GM21723 (cell line): ENCODE measurements at regions not wholly inside any gene's neighbourhood (a gene's known extent, or its start where the extent isn't known, plus 50 kb on each side); places are given as distances from the start of the nearest gene placed in this dataset.
A peak's percentile ranks its signal among the peaks of the same experiment; 100 is the strongest.

ENCODE experiments used
- ATAC-seq: cut with Tn5 transposase; IDR thresholded peaks from one replicate; pipeline ENCODE4 v1.9.1; 2021; ENCODE audit warnings: mild to moderate bottlenecking, moderate library complexity; ENCODE audit not compliant: unreplicated experiment

DNA sequence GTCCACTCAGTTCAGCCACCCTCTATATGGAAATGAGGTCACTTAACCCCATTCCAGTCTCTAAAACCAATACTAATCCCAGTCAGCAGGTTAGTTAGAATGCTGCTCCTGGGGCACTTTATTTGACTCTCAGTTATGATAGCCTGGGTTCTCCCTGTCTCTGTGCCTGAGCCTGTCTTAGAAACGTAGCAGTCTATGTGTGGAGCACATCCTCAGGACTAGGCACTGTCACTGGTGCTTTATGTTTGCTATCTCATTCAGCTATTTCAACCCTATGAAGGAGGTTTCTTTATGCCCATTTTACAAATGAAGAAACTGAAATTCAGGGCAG lies 152.5 kb upstream of the PKDCC start:
- ATAC-seq: no peak

DNA sequence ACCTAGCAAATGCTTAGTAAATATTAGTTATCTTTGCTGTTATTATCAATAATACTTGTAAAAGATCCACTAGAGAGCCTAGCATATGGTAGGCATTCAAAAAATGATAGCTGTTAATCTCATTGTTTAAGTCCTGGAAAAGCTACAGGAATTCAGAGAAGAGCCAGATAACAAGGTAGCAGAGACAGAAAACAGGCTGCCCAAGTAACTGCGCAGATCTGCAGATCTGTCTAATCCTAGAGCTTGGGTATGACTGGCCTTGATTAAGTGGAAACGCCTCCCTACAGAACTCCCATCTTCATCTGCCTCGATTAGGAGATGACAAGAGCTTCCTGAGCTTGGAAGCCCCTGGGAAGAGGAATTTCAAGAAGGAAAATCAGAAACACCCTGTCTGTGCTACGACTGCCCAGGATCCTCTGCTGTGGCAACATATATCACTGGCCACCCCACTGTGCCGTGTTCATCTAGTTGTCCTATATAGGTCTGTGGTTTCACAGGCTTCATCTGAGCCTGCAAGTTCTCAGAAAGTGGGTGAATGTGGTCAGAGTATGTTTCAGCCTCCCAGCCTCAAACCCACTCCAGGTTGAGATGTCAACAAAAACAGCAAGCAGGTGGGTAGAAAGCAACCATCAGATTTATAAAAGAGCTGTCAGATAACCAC lies 151.5 kb upstream of the PKDCC start:
- ATAC-seq: peak; percentile 99

DNA sequence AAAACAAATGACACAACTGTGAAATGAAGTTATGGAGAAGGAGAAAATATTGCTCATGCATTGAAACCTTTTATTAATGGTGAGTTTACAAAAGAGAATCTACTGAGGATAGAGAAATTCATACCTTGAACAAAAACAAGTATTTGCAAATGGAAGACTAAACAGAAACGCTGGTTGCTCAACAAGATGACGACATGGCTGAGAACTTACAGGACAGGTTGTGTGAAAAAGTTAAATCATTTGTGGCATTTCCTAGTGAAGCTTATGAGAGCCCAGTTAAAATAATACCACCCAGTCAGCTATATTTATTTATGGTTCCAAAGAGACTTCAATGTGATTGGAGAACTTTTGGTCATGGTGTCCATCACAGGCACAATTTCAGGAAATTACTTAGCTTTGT lies 148.6 kb upstream of the PKDCC start:
- ATAC-seq: no peak

DNA sequence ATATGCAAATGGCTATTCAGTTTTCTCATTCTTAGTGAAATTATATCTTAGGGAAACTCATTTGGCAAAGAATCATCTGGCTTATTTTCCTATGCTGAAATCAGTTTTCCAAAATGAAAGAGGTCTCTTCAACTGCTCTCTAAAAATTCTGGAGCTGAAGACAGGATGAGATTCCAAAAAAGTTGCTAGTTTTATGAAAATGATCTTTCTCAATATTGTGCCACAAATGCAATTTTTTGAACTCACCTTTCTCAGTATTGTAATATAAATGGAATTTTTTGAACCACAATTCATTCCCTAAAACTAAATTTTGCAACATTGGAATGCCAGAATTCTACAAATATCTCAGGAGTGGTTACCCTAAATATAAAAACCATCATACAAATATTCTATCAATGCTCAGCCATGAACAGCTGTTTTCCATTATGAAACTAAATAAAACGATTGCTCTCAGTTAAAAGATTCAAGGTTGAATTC lies 147.7 kb upstream of the PKDCC start:
- ATAC-seq: no peak

DNA sequence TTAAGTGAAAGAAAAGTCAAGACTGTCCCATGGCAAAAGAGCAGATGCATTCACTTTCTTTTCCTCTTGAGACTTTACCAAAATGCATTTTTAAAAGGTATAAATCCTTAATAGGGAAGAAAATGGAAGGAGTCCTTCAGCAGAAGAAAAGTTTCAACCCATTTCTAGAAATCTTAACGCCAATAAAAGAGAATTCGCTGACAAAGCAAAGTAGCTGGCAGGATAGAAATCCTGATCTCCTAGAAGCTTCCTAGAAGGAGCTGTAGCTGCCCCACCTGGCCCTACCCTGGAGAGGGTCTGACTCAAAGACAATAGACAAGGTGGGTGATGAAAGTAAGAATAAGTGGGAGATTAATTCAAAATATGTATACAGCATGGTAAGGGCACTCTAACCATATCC lies 144.9 kb upstream of the PKDCC start:
- ATAC-seq: no peak

DNA sequence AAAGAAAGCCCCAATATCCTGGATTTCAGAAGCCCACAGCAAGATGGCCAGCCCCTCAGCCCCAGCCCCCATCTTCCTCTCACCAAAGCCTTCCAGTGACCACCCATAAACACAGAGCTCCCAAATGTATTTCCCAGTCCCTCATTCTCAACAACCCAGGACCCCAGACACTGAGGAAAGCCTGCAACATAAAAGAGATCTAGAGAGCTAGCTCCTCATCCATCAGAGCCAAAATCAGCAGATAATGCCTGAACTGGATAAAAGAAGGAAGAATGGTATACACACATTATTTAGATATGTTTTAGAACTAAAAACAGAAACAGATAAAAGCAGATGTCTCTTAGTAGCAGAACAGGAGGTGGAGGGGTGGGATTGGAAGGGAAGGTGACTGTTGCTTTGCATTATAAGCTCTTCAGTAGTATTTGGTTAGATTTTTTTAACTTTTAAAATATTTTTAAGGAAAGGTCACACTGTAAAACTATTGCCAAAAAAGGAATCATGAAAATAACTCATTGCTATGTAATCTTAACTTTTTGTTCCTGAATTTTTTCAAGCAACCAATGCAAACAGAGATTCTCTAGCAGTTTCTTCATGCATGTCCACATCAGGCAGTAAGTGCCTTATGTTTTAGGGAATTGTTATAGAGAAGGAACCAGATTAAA lies 144.2 kb upstream of the PKDCC start:
- no peak for ATAC-seq

DNA sequence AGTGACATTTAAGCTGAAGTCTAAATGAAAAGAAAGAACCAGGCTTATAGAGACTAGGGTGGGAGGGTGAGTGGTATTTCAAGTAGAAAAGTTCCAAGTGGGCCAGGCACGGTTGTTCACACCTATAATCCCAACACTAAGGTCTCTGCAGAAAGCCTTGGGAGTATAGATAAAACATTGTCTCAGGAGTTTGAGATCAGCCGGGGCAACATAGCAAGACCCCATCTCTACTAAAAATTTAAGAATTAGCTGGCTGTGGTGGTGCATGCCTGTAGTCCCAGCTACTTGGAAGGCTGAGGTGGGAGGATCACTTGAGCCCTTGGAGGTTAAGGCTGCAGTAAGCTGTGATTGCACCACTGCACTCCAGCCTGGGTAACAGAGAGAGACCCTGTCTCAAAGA lies 143.4 kb upstream of the PKDCC start:
- no peak for ATAC-seq

DNA sequence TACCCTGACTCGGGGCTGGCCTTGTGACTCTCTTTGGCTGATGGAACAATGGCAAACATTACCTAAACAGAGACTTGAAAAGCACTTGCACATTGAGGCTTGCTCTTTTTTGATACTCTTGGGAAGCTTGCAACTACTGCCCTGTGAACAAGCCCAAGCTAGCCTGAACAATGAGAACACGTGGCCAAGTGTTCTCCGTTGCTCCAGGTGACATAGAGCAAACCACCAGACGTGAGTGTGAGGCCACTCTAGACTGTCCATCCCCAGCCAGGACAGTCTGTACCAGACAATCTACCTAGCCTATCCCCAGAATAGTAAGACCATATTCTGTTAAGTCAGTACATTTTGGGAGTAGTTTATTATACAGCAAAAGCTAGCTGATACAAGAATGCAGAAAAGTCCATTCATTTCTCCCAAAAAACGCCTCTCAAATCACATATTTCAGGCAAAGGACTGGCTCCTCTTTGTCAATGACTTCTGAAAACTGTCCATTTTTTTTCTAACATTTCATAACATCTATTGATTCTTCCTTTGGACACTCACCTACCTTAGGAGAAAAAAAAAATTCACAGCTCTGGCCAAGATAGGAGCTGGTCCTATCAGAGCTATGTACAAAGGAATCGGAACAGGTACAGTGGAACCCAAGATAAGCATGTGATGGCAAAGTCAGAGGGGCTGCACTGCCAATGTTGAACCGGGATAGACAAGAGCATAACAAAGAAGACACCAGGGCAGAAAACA lies 142.1 kb upstream of the PKDCC start:
- ATAC-seq: no peak

DNA sequence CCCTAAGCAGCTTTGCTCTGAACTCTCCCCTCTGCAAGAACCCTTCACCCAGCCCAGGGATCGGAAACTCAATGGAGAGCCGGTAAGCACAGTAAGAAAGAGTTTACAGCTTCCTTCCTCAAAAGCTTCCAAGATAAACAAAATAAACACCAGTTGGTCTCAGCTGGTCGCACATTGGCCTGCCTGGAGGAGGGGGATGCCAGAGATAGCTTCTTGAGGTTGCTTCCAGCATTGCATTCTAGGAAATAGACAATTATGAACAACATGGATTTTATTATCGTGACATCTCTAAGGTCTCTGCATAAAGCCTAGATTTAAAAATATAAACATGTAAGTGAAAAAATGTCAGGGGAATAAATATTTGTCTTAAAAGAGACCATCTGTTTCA lies 141.5 kb upstream of the PKDCC start:
- ATAC-seq: no peak

DNA sequence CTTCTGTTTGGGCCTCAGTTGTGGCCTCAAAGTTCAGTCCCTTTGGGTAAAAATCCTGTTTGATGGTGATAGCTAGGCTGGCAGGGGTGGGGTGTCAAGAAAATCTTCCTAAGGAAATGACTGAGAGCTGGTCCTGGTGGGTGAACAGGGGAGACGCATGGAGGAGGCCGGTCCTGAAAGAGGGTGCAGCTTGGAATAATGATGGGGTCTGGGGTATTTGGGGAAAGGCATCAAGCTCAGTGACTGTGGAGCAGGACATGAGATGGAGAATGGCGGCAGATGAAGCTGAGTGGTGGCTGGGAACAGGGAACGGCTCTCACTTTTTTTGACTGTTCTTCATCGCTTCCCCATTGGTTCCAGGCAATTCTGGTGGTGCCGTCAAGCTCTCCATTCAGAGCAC lies 140.7 kb upstream of the PKDCC start:
- ATAC-seq: no peak

DNA sequence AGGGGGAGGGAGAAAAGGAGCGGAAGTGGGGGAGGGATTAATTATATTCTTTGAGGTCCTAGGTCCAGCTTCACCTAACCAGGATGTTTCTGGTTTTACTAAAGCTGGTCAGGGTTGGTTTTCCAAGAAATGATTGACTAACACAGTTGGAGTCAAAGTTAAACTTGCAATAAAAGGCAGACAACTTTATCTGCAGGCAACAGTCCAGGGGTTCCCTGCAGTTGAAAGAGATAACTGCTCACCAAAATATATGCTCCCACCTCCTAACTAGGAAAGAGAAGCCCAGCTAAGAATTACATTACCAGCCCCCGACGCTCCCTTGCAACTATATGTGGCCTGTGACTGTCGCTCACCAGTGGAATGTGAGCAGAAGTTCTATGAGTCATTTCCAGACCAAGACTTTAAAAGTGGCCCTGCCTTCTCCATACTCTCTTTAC lies 140.0 kb upstream of the PKDCC start:
- no peak for ATAC-seq

DNA sequence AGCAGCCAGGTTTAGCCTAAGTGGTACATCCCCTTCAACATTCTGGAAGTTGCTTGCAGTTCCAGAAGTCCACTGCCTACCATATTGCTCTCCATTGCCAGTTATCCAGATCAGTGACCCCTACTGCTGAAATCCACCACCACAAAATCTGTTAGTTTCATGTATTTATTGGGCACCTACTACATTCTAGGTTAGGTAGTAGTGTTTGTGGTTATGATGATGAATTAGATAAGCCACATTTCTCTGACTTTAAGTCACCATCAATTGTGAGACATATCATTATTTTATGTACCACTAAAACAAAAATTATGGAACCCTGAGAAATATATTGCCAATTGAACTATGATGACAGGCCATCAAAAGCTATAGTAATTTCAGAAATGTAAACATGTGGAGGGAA lies 139.5 kb upstream of the PKDCC start:
- no peak for ATAC-seq

DNA sequence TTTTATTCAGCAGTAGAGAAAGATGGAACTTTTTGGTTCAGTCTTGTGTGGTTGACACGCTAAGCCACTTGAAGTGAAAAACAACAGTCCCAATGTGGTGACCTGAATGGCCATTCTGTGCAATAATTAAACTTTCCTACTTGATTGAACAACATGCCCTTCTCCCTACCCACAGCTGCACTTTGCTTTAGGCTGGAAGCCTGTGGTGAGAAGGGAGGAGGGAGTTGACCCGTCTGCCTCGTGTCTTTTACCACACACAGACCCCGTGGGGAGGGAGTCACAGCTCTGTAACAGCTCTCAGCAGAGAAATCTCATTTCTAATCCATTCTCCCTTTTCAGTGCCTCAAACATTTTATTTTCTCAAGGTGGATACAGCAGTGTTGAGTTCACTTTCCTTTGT lies 138.2 kb upstream of the PKDCC start:
- ATAC-seq: no peak

DNA sequence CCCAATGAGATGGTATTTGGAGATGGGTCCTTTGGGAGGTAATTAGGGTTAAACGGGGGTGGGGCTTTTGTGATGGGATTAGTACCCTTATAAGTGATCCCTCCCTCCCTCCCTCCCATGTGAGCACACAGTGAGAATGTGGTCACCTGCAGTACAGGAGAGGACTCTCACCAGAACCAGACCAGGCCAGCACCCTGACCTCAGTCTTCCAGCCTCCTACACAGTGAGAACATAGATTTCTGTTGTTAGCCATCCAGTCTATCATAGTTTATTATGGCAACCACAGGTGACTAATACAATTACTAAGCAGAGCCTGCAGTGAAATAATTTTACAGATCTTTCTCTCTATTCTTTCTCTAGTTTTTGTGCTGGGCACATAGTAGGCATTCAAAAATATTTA lies 137.7 kb upstream of the PKDCC start:
- ATAC-seq: no peak

DNA sequence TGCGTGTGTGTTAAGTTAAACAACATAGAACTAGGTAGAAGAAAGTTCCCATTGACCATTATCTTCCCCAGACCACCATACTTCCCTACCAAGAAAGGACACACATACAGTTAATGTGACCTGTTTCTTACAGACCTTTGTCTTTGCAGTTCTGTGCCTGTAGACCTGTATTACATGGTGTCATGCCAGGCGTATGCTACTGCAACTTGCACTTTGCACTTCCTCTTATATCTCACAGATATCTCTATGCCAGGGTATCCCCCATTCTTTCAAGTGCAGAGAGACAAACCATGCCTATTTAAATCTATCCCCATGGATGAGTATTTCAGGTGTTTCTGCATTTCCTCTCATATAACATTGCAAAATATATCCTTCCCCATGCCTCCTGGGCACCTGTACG lies 136.8 kb upstream of the PKDCC start:
- no peak for ATAC-seq

DNA sequence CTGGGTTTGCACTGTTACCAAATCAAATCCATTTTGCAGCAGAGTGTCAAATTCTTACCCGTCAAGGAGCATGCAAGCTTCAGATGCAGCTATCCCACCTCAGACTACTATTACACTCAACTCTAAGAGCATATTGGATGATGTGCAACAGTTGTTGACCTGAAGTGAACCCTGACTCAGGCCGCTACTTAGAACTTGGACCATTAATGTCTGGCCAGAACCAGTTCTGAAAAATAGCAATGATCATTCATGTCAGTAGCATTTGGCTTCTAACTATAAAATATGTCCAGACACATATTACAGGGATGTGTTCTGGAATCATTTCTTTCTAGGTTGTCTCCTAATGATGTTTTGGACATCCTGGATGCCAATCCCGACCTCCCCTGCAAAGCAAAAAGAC lies 135.5 kb upstream of the PKDCC start:
- ATAC-seq: no peak

DNA sequence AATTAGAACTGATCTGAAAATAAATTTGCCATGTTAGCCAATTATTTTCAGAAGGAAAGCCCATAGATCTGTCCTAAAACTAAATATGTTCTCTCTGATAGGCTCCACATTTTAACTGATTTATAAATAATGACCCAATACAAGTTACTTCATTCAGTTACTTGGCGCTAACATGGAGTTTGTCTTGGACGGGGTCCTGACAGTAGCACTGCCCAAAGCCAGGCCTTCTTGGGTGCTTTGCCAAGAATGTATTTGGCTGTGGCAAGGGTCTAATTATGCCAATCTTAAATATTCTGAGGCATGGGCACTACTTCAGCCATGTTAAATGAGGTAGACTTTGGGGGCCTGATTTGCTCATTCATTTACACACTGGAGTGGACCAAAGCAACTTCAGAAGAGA lies 135.0 kb upstream of the PKDCC start:
- ATAC-seq: no peak

DNA sequence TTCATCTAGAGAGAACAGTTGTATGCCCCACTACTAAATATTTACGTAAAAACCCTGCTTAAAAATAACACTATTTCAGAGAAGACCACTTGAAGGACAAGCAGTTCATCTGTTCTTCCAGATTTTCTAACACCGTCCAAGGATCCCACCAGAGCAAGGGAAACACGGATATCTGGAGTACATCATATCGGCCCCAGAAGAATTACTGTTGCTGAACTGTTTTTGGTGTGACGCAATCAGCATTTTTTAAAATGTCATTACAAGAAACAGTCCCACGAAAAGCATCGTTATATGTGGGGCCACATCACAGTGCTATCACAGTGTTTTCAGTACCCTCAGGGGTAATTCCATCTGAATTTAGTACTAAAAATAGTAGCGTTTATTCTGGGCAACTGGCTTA lies 134.5 kb upstream of the PKDCC start:
- no peak for ATAC-seq

DNA sequence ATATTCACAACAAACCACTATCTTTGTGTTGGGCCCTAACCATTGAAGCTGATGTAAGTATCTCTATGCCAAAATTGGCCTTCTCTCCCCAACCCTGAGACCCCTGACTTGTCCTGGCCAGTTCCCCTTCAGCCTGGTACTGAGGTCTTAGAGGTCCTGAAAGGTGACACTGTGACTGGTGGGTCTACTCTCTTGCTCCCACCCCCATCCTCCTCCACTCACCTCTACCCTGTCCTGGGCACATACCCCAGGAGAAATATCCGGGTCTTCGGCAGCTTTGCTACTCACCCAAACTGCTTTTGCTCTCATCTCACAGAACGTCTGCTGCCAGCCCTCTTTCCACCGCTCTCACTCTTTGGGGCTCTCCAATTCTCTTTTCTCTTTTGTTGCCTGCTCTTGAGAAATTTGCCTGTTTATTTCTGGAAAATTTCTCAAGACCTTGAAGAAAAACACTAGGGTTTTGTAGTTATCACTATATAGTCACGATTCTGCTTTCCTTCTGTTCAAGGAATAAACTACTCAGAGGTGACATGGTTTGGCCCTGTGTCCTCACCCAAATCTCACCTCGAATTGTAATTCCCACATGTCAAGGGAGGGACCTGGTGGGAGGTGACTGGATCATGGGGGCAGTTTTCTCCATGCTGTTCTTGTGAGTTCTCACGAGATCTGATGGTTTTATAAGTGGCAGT lies 133.8 kb upstream of the PKDCC start:
- ATAC-seq: no peak

DNA sequence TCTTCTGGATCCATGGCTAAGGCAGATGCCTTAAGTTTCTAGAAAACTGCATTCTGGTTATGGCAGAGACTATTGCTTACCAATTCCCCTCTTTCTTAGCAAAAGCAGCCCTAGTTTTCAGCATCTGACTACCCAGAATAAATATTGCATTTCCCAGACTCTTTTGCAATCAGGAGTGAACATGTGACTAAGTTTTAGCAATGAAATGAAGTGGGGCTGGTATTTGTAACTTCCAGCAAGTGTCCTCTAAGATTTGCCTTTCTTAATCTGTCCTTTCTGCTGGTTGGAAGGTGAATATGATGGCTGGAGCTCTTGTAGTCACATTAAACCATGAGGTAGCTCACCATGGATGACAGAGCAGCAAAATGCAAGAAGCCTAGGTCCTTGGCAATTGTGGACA lies 132.9 kb upstream of the PKDCC start:
- no peak for ATAC-seq

DNA sequence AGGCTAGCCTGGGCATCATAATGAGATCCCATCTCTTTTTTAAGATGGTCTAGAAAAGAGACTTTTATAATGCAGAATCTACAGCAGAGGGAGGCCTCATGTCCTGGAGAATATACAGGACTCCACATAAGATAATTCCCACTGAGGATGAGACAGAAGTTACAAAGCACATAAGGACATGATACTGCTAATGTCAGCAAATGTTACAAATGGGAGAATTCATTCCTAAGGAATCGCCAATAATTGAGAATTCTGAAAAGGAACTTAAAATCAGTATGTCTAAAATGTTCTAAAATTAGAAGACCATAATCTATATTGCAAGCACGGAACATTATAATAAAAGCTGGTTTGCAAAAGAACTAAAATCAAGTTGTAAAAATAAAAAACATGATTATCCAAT lies 131.6 kb upstream of the PKDCC start:
- no peak for ATAC-seq

DNA sequence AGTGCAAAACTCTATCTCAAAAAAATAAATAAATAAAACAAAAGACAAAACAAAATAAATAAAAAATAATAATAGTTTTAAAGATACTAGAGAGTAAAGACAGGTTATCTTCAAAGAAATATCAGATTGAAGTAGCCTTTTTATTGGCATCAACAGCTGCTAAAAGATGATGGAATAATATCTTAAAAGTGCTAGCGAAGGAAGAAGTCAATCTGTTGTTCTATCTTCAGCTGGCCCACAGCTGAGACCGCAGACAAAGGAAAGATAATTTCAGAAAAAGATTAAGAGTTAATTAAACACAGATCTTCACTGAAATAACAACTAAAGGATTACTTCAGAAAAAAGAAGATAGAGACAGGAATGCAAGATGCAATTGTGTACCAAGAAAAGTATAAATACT lies 130.2 kb upstream of the PKDCC start:
- no peak for ATAC-seq
